HG02588 (cell line): ENCODE measurements at regions not wholly inside any gene's neighbourhood (a gene's known extent, or its start where the extent isn't known, plus 50 kb on each side); places are given as distances from the start of the nearest gene placed in this dataset.

Experiments
- ATAC-seq: cut with Tn5 transposase; IDR thresholded peaks from one replicate; pipeline ENCODE4 v1.9.1; 2021; ENCODE audit warnings: mild to moderate bottlenecking, moderate library complexity; ENCODE audit not compliant: unreplicated experiment

GRCh38 chr13:102935896-102936321 is 90.1 kb downstream of the ERCC5 start:
- ATAC-seq = no peak

DNA sequence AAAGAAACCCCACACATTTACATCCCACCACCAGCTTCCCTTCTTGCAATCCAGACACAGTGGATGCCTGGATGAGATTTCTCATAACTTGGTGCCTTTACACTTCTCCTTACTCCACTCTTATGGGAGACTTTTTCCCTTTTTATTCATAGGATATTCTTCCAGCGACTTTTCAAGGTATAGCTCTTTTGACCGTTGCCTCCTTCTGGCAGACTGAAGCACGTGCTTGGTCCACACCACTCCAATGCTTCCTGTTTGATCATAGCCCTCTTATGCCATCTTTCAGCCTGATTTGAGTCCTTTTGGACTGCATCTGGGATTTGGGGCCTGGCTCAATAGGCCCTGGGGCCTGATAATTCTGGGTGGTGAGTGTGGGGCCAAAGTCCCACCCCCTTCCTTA is 87.7 kb downstream of the ERCC5 start:
- no peak for ATAC-seq

GRCh38 chr13:102933122-102933521 is 87.3 kb downstream of the ERCC5 start:
- no peak for ATAC-seq

GRCh38 chr13:102932331-102932730 is 86.5 kb downstream of the ERCC5 start:
- ATAC-seq = no peak

DNA sequence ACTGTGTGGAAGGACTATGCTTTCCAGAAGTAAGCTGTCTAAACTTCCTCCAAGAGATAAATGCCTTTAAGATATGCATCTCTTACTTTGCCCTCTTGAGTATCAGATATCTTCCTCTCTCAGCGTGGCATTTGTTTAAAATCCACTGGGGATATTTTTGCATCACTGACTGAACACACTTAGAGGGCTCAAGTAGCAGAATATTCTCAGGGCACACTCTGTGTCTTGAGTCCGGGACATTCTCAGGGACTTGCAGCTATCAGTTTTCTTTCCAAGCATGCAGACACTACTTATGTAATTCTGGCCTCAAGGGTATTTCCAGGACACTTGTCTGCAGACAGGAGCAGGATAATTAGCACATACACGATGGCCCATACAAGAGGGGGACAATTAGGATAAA is 84.7 kb downstream of the ERCC5 start:
- ATAC-seq = no peak

DNA sequence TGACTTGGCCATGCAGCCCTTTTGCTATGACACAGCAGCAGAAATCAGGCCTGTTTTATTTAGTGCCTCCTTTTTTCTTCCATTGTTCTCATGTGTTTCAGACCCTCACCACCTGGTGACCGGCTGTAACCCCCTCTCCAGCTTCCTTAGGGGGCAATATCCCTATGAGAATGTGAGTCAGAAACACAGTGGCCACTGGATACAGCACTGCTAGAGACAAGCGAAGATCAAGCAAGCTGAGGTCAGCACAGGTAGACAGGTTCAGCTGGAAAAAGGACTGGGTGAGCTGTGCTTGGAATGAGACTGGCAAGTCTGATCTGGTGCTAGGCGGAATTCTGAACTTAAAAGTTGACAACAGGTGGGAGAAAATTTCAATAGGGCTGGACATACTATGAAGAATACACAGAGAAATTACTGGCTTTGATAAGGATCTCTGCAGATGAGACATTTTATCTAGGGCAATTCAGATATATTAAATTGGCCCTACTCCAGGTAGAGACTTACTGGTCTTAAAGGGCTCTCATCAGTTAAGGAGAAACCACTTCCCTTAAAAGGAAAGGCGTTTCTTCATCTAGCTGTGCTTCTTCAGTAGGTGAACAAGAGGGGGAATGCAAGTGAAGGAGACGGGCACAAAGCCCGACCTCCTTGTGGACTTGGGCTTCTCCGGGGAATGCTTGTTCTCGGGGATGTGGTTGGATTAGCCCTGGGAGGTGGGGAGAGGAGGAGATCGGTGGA is 83.3 kb downstream of the ERCC5 start:
- ATAC-seq = no peak
